Epithelial cell of proximal tubule (primary cell): ENCODE measurements at regions not wholly inside any gene's neighbourhood (a gene's known extent, or its start where the extent isn't known, plus 50 kb on each side); places are given as distances from the start of the nearest gene placed in this dataset.

Source experiments
- DNase-seq: peaks from one replicate; pipeline ENCODE4 v3.0.0-alpha.2; 2011; ENCODE audit warnings: low read depth
- H3K4me3 ChIP-seq: 2 replicates; pipeline ENCODE4 v1.5.1; 2011; ENCODE audit warnings: low read depth, mild to moderate bottlenecking, low read length
- CTCF ChIP-seq: conservative IDR thresholded peaks from 2 replicates; pipeline ENCODE4 v1.5.1; 2012; ENCODE audit warnings: low read depth, mild to moderate bottlenecking, low read length

GRCh38 chr4:156499684-156500083 is 471.9 kb downstream of the PDGFC start:
- no peak overlapping the region for H3K4me3 ChIP-seq
- DNase-seq, result no peak
- no peak for TF ChIP-seq CTCF

- no peak for DNase-seq
- TF ChIP-seq CTCF, result no peak
Measured at GRCh38 chr4:156497486-156497885, 474.1 kb downstream of the PDGFC start.

GRCh38 chr4:156496797-156497196 is 474.8 kb downstream of the PDGFC start:
- H3K4me3 ChIP-seq, result no peak overlapping the region
- no peak for DNase-seq
- no peak for TF ChIP-seq CTCF

More at GRCh38 chr4:156497486-156497885, 474.1 kb downstream of the PDGFC start:
- no peak overlapping the region for H3K4me3 ChIP-seq

- TF ChIP-seq CTCF, result no peak
- no peak overlapping the region for H3K4me3 ChIP-seq
- no peak for DNase-seq
Measured at GRCh38 chr4:156495836-156496235, 475.8 kb downstream of the PDGFC start.

GRCh38 chr4:156495091-156495490 is 476.5 kb downstream of the PDGFC start:
- no peak for TF ChIP-seq CTCF
- no peak overlapping the region for H3K4me3 ChIP-seq
- no peak for DNase-seq

- DNase-seq, result no peak
- no peak for TF ChIP-seq CTCF
- H3K4me3 ChIP-seq, result no peak overlapping the region
Measured at GRCh38 chr4:156493858-156494257, 477.7 kb downstream of the PDGFC start.

- no peak for DNase-seq
- H3K4me3 ChIP-seq, result no peak overlapping the region
- TF ChIP-seq CTCF, result no peak
Measured at GRCh38 chr4:156487107-156487506, 484.5 kb downstream of the PDGFC start.
